NCI-H774 (cell line): ENCODE measurements at regions not wholly inside any gene's neighbourhood (a gene's known extent, or its start where the extent isn't known, plus 50 kb on each side); places are given as distances from the start of the nearest gene placed in this dataset.

ENCODE experiments used
- DNase-seq: peaks from one replicate; lab custom pipeline; 2025; lab: John Stamatoyannopoulos, UW

DNA sequence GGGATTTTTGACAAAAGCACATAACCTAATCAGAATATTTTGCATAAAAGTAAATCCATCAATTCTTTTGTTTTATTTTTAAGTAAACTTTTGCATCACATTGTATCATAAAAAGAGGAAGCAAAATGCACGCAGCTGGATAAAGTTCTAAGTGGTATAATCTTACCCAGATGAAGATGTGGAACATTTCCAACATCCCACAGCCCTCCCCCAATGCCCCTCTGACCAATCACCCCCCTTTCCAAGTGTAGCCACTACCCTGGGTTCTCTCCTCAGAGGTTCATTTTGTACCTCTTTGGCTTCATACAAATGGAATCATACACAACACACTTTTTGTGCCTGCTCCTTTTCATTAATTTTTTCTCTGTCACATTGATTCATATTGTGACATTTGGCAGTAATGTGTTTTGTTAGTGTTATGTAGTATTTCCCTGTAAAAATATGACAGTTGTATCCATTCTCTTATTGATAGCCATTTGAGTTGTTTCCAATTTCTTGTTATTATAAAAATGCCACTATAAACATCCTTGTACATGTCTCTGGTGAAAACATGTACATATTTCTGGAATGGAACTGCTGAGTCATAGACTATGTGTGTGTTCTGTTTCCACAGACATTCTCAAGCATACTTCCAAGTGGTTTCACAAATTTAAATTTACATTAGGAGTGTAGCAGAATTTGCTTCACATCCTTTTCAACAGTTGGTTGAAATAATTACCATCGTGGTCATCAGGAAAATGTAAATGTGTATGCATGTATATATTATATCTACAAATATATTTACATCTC lies 92.9 kb upstream of the SYNDIG1 start:
- no peak for DNase-seq

DNA sequence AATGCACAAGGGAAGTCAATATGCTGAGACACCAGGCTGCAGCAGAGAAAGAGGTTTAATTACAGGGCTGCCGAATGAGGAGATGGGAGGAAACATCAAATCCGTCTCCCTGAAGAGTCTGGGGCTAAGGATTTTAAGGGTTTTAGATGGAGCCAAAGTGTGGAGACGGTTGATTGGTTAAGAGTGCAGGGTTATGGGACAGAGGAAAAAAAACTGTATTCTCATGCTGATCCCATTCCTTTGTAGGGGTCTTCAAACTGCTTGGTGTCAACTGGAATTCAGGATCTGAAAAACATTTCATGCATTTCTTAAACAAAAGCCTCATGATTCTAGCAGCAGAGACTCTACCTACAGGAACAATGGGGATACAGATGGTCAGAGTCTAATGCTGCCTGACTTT lies 96.1 kb upstream of the SYNDIG1 start:
- no peak for DNase-seq

DNA sequence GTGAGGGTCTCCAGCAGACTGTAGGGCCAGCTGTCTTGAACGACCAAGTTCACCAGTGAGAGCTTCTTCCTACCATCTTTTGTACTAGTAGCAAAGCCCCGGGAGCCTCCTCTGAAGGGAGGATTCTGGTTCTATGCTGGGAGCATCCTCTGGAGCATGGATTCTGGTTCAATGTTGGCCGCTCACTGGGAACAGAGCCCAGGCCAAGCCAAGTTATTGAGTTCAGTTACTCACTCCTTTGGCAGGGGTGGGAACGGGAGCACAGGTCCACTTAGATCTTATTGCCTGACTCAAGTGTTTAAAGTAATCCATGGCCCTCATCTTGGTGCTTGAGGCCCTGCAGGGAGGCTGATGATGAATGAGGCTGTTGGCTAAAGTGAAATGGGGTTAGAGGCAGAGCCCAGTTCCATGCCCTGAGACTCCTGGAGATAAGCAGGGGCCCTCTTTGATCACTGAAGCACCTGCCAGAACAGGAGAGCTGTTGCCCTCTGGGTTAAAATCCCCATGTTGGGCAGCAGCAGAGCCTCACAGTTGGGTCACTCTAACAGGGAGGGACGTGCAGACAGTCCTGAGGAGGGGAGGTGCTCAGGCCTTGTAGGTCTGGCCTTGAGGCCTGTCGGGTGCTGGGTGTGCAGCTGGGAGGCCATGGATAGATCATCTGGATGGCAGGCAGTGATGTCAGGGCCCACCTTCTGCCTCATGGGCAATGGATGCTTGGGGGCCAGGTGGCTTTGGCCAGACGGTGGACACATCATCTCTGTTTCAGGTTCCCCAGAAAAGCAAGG lies 98.3 kb upstream of the SYNDIG1 start:
- no peak for DNase-seq

DNA sequence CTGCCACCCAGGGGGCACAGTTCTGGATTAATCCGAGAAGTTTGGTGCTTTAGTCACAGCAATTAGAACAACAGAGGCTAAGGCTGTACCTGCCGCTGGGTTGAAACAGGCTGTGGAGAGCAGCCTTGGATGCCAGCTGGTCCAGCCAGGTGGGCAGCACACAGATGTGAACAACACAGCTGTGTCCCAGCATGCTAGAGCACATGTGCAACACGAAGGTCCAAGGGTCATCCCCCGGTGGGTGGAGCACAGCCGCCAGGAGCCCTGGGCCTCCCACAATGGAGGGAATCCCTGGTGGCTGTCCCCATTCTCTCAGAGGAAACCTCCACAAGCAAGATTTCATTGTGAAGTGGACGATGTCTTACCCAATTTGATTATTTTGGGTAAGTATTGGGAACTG lies 99.2 kb upstream of the SYNDIG1 start:
- no peak for DNase-seq

DNA sequence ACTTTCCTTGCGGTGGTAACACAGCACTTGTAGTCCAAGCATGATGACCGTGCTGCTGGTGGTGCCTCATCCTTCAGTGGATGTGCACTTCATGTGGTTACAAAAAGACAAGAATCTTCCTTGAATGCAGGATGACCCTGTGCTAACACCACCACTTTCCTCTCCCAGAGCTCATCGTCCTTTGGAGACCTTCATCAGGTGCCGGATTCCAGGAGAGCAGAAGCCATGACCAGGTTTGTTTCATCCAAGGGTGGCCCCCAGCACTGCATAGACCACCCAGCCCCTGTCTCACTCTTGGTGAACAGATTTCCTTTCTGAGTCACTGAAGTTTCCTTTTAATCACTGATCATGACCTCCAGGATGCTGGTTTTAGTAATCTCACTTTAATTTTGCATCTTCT lies 101.2 kb upstream of the SYNDIG1 start:
- no peak for DNase-seq

DNA sequence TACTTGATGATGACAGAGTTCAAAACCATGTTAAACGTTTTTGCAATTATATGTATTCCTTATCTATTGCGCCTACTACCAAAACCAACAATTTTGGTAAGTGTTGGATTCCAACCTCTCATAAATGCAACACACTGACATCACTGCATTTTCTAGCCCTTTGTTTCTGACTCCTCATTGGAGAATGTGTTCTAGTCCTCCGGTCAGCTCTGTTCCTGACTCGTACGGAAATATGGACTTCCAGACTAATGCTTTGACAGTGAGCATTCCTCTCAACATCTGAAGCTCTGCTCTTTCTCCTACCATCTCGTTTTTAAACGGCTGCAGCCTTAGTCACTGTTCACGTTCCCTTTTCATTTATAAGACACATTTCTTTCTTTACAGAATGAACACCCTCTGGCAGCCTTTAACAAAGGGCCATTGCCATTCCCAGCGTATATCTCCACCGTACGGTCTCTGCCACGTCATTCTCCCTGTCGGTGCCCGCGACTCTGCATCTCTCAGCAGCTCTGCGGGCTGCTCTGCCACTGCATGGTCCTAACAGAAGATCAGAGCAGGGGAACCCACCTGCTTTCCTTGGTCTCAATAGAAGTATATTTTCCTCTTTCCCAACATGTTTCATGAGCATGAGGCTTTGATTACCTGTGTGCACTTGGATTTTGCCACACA lies 103.0 kb upstream of the SYNDIG1 start:
- DNase-seq = no peak

DNA sequence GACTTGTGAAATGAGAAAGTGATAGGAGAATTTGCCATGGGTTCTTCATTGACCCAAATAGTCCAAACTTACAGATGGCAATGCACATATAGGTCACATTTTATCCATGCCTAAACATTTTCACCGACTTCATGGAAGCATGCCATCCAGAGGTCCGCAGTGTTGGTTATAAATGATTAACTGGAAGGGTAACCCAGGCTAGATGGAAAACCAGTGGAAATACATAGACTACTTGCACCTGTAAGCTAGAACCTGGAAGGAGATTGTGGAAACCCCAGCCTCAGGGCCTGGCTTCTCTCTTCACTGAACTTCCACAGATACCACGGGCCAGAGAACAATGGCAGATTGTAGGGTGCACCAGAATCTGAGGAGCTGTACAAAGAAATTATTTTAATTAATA lies 103.8 kb upstream of the SYNDIG1 start:
- DNase-seq = no peak

DNA sequence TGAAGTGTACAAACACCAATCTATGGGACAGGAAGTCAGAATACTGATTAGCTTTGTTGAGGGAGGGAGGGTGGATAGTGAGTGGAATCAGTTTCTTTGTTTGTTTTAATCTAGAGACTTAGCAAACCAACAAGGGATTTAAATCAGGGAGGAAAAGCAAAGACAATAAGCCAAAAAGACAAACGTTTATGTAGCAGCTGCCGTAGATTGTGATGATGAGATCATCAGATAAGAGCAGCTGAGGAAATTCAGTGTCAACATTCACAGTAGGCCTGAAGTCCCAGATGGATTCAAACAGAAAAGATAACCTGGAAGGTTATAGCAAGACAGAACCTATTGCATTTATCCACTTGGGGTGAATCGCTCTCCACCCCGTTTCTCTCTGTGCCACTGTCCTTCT lies 104.9 kb upstream of the SYNDIG1 start:
- no peak for DNase-seq

DNA sequence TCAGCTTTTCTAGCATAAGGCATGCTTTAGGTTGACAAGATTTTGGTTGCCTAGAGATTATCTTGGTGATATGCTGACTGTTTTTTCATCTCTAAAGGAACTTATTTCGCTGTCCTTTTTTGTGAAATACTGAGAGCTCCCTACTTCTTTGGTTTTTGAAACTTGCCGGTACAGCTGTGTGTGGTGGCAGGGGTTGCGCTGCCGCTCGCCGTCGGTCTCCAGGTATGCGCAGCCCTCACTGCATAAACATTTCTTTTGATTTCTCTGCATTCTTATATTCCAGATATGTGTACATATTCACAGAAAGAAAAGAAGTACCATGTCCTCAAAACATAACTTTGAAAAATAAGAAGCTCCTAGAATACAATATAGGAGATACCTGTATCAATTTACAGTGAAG lies 106.4 kb upstream of the SYNDIG1 start:
- no peak for DNase-seq

DNA sequence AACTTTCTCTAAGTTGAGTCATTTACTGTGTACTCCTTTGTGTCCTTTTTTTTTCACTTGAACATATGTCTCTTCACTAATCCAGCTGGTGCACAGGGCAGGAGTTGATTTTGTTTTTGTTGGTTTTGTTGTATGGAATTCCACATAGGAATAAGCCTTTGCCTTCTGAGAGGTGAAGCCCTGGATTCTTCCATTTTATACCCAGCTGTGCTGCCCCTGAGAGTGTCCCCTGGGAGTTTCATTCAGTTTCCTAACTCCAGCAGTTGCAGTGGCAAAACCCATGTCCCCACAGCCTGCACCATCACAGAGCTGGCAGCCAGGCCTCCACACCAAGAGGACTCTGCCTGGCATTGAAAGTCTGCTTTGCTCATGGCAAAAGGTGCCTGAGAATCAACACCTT lies 107.3 kb upstream of the SYNDIG1 start:
- DNase-seq = no peak

DNA sequence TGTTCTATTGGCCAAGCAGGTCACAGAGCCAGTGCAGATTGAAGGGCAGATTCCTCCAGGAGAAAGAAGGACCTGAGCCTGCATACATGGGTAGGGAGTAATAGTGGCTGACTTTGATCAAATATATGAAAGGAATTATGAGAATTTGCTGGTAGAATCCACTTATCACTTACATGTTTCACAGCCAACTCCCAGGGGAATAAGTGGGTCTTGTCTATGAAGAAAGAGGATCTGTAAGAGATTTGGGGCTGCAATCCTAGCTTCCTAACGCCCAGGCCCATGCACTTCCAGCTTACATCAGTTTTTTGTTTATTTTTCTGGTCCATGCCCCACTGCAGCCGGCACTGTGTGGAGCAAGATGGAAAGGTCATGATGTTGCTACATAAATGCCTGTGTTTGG lies 107.9 kb upstream of the SYNDIG1 start:
- no peak for DNase-seq

DNA sequence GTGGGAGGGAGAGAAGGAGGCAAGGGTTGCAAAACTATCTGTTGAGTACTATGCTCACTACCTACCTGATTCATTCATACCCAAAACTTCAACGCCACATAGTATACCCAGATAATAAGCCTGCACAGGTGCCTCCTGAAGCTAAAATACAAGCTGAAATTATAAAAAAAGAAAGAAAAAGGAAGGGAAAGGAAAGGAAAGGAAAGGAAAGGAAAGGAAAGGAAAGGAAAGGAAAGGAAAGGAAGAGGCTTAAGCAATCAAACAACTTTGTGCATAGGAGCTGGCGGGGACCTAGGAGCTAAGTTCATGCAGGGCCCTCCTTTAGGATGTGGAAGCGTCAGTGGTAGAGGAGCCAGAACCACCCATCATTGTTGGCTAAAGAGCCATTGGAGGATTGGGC lies 108.9 kb upstream of the SYNDIG1 start:
- no peak for DNase-seq

DNA sequence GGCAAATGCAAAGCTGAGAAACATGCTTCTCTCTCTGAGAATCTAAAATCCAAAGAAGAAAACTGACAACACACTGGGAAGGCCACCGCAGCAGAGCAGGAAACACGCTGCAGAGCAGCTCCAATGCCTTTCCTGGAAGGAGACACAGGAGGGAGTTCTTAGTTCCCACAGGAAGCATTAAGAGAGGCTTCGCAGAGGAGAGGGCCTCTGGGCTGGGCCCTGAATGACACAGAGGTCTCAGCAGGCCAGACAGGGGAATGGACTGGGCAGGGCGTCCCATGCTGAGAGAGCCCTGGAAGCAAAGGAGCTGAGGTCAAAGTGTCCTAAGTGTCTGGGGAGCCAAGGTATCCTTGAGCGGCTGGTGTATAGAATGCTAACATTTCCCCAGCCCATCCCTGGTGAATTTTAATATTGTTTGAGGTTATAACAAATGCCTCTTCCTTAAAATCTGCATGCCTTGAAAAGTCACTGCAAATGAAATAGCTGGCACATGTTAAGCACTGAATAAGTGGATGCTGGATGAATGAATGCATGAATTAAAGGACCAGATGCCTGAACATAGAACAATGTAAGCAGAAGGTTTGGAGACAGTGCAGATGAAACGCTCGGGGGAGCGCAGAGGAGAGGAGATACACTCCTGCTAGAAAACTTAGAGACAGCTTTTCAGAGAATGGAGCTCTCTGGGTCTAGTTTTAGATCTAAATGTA lies 110.0 kb upstream of the SYNDIG1 start:
- no peak for DNase-seq

DNA sequence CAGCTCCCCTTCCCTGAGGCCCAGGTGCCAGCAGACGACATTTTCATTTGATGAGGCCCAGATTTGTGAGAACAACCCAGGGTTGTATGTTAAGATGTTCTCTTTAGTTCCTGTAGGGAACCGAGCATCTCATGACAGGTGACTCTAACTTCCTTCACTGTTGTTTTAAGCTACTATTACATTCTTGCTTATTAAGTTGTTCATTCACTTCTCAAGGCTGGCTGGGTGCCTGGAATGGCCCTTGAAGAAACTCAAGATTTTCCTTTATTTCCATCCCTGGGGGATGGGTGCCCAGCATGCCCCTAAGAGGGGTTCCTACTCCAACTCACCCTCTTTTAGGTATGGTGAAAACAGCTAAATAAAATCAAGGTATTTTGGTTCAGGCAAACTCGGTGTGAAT lies 111.5 kb upstream of the SYNDIG1 start:
- no peak for DNase-seq

DNA sequence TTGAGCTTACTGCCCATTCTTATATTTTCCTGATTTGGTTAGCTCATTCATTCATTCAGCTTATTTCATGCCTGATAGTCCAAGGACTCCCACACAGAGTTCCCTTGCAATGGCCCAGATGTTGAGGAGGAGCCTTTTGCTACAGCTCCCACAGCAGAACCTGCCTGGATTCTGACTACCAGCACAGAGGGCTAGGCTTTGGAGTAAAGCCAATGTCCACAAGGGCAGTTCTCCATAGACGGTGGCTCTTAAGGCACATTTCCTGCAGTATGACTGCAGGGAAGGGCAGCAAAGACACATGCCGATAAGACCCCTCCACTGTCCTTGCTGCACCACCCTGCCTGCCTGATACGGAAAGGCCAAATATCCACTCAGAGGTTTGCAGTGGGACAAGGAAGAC lies 112.3 kb upstream of the SYNDIG1 start:
- DNase-seq = no peak

DNA sequence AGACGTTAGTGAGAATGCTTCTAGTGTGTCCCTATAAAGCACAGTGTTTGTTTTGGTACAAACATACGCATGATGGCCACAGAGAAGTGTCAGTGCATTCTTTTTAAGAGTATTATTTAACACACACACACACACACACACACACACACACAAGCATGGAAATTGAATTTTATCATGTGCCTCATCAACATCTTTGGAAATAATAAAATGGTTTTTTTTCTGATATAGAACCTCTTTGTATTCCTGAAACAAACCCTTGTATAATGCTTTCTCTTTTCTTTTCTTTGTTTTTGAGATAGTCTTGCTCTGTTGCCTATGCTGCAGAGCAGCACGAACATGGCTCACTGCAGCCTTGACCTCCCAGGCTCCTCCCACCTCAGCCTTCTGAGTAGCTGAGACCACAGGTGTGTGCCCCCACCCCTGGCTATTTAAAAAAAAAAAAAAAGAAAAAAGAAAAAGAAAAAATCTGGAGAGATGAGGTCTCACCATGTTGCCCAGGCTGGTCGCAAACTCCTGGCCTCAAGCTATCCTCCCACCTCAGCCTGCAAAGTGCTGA lies 116.2 kb upstream of the SYNDIG1 start:
- no peak for DNase-seq

DNA sequence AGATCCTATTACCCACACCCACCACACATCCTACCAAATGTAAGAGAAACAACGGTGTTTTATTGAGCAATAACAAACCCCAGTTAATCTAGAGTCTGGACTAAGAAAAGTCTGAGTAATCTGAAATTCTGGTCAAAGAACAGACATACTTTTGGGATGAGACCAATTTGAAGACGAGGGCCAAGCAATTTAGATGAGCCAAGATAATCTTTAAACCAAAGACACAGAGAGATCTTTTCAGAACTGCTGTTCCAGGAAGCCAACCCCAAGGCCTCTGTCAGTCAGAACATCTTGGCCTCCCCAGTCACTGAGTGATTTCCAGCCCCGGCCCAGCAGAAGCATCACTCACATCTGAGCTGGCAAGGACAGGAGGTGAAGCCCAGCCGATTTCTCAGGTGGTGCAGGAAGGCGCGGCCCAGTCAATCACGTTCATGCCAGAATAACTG lies 118.5 kb upstream of the SYNDIG1 start:
- no peak for DNase-seq

DNA sequence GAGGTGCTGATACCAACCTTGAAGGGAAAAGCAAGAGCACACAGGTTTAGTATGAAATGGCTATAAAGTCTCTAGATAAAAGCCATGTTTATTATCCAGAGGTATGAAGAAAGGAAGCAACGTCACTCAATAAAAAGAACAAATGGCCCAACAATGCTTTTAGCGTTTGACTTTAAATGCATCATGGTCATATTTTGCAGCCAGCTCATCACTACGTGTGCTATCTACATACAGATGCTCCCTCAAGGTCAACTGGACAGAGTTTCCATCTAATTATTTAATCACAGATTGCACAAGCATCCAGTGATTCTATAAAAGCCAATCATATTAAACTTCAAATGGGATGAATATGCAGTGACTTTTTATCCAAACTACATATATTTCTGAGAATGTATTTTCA lies 127.6 kb upstream of the SYNDIG1 start:
- DNase-seq = no peak

DNA sequence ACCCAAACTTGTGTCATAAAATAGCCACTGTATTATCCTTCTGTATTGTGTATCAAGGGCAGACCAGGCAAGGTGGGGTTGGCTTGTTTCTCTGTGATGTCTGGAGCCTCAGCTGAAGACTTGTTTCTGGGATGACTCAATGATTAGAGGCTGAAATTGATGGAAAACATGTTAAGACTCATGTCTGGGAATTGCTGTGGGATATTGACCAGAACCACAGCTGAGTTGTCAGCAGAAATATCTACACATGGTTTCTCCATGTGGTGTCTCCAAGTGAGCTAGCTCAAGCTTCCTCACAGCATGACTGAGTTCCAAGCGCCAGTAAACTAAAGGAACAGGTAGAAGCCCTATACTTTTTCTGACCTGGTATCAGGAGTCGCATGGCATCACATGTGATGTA lies 128.5 kb upstream of the SYNDIG1 start:
- no peak for DNase-seq

DNA sequence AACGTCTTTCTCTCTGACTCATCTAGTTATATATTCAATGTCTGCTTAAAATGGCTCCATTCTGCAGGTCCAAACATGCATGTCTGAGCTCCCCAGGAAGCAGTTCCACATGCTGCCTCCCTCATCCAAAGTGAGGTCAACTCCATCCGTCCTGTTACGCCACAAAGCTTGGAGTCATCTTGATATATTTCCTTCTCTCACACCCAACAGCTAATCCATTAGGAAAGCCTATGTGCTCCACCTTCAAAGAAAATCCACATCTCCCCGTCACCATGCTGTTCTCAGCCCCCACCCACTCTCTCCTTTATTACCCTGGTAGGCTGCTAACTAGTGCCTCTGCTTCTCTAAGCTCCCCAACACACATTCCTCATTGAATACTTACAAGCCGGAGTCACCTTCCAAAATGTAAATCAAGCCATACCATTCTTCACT lies 130.2 kb upstream of the SYNDIG1 start:
- DNase-seq = no peak

DNA sequence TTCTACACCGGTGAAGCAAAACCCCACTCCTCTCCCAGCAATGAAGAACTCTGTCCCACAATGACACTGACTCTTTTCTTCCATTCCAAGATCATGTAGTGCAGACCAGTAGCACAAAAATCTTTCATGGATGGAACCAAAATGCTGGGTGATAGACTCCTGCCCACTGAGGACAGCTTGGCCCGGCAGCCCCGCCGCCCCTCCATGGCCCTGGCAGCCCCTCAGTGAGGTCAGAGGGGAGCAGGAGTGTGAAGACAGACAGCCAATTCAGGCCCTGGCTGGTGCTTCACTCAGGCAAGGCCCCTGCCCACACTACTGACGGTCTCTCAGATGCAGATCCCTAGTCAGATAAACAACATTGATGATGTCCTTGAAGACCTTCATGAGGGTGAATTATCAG lies 131.9 kb upstream of the SYNDIG1 start:
- DNase-seq = no peak

DNA sequence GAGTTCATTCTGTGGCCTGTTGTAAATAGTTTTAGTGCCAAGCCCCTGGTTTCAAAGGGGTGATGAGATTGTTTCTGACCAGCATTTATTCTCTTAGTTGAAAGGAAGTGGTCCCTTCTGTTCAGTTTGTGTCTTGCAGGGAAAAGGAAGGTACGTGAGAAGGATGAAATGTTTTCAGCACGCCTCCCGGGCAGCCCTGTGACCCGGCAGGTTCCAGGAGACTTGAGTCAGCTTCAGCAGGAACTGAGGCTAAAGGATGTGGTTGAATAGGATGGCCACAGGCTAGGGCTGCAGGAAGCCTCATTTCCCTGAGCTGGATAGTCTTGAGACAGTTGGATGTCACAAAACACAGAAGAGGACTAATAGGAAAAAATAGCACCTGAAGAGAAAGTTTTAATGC lies 132.4 kb upstream of the SYNDIG1 start:
- no peak for DNase-seq
